ENCODE measurements at regions not wholly inside any gene's neighbourhood (a gene's known extent, or its start where the extent isn't known, plus 50 kb on each side); places are given as distances from the start of the nearest gene placed in this dataset.

GRCh38 chr6:138011413-138011812 lies 95.8 kb downstream of the PERP start:
- no peak for DNase-seq

- DNase-seq = peak; percentile 9
Observed at GRCh38 chr6:138012682-138013081, 94.5 kb downstream of the PERP start.

- DNase-seq = no peak
Observed at GRCh38 chr6:138013959-138014358, 93.3 kb downstream of the PERP start.

GRCh38 chr6:138017166-138017757 lies 90.0 kb downstream of the PERP start:
- DNase-seq = no peak

- DNase-seq = no peak
Observed at GRCh38 chr6:138018297-138018696, 88.9 kb downstream of the PERP start.

- DNase-seq = no peak
Observed at GRCh38 chr6:138025528-138025978, 81.7 kb downstream of the PERP start.

GRCh38 chr6:138026342-138026741 lies 80.9 kb downstream of the PERP start:
- no peak for DNase-seq

- no peak for DNase-seq
Observed at GRCh38 chr6:138028893-138029292, 78.3 kb downstream of the PERP start.

- DNase-seq = no peak
Observed at GRCh38 chr6:138030872-138031271, 76.3 kb downstream of the PERP start.

- no peak for DNase-seq
Observed at GRCh38 chr6:138031417-138031816, 75.8 kb downstream of the PERP start.

- DNase-seq = no peak
Observed at GRCh38 chr6:138031850-138032249, 75.4 kb downstream of the PERP start.

- DNase-seq = no peak
Observed at GRCh38 chr6:138032571-138032970, 74.6 kb downstream of the PERP start.

GRCh38 chr6:138034229-138034628 lies 73.0 kb downstream of the PERP start:
- DNase-seq = no peak

GRCh38 chr6:138035070-138035469 lies 72.1 kb downstream of the PERP start:
- DNase-seq = no peak

GRCh38 chr6:138036111-138036510 lies 71.1 kb downstream of the PERP start:
- DNase-seq = no peak

- no peak for DNase-seq
Observed at GRCh38 chr6:138037009-138037504, 70.2 kb downstream of the PERP start.

- DNase-seq = no peak
Observed at GRCh38 chr6:138038142-138038870, 68.9 kb downstream of the PERP start.
